Endodermal cell (in vitro differentiated cells): ENCODE measurements at regions not wholly inside any gene's neighbourhood (a gene's known extent, or its start where the extent isn't known, plus 50 kb on each side); places are given as distances from the start of the nearest gene placed in this dataset.
A peak's percentile ranks its signal among the peaks of the same experiment; 100 is the strongest.

Source experiments
- DNase-seq: peaks from one replicate; pipeline ENCODE4 v3.0.0-alpha.2; 2017
- H3K27ac ChIP-seq: 2 replicates; pipeline ENCODE4 v1.5.1; 2013; ENCODE audit warnings: mild to moderate bottlenecking, low read depth, low read length, moderate library complexity
- H3K27me3 ChIP-seq: 2 replicates; pipeline ENCODE4 v1.6.1; 2013; ENCODE audit warnings: mild to moderate bottlenecking, low read length, moderate library complexity; ENCODE audit not compliant: insufficient read depth, control insufficient read depth, poor library complexity, severe bottlenecking
- H3K36me3 ChIP-seq: 2 replicates; pipeline ENCODE4 v1.7.0; 2013; ENCODE audit warnings: mild to moderate bottlenecking, low read length, moderate library complexity; ENCODE audit not compliant: control insufficient read depth, insufficient read depth
- H3K4me1 ChIP-seq: one replicate; pipeline ENCODE4 v1.7.0; 2013; ENCODE audit warnings: low read length; ENCODE audit not compliant: control insufficient read depth, insufficient read depth
- H3K4me3 ChIP-seq: 2 replicates; pipeline ENCODE4 v1.5.1; 2013; ENCODE audit warnings: mild to moderate bottlenecking, low read length, moderate library complexity
- H3K9ac ChIP-seq: 2 replicates; pipeline ENCODE4 v1.6.1; 2013; ENCODE audit warnings: mild to moderate bottlenecking, low read length, moderate library complexity; ENCODE audit not compliant: poor library complexity, severe bottlenecking; ENCODE audit errors: extremely low read depth
- H3K9me3 ChIP-seq: 2 replicates; pipeline ENCODE4 v1.6.1; 2013; ENCODE audit warnings: mild to moderate bottlenecking, low read length, moderate library complexity; ENCODE audit not compliant: control insufficient read depth
- H3K27ac Mint-ChIP-seq: 2 replicates; pipeline ENCODE4 v1.8.0; 2020; ENCODE audit warnings: mixed read lengths
- H3K27me3 Mint-ChIP-seq: 2 replicates; pipeline ENCODE4 v1.8.0; 2021; ENCODE audit warnings: mild to moderate bottlenecking, mixed read lengths; ENCODE audit not compliant: insufficient read depth
- H3K36me3 Mint-ChIP-seq: 2 replicates; pipeline ENCODE4 v1.8.0; 2020; ENCODE audit warnings: low read depth, mixed read lengths
- H3K4me1 Mint-ChIP-seq: 2 replicates; pipeline ENCODE4 v1.8.0; 2020; ENCODE audit warnings: mixed read lengths
- H3K4me3 Mint-ChIP-seq: 2 replicates; pipeline ENCODE4 v1.8.0; 2020; ENCODE audit warnings: mild to moderate bottlenecking, moderate library complexity, mixed read lengths
- H3K9me3 Mint-ChIP-seq: 2 replicates; pipeline ENCODE4 v1.8.0; 2020; ENCODE audit warnings: mild to moderate bottlenecking, mixed read lengths
- CTCF ChIP-seq: fragments of 200-600 bp; sonication (generic); conservative IDR thresholded peaks from 2 replicates; pipeline ENCODE4 v1.5.0; 2021; ENCODE audit warnings: antibody characterized with exemption, mild to moderate bottlenecking
- WGBS, 2 experiments: methylation state at CpG; one replicate each; pipeline versions ENCODE4 v1.1.5 to v1.1.7; 2013; ENCODE audit warnings: missing lambda C conversion rate in 2 of 2, mixed read lengths in 1 of 2; ENCODE audit not compliant: insufficient coverage in 1 of 2, insufficient read length in 1 of 2; 5-methylcytosine and 5-hydroxymethylcytosine counted together

GRCh38 chr18:75158465-75159237 lies 50.3 kb downstream of the PTGR3 start:
- no peaks in the 10 kb centered on the region for H3K9me3 ChIP-seq
- no peak overlapping the region for H3K27ac ChIP-seq
- Mint-ChIP-seq H3K36me3 (no peaks in the 10 kb centered on the region), H3K27ac (no peak overlapping the region), H3K9me3 (peaks cover 14% of the 10 kb centered on the region), H3K4me1 (peaks cover 14% of the 10 kb centered on the region), H3K4me3 (no peak overlapping the region), H3K27me3 (peaks cover 27% of the 10 kb centered on the region)
- no peaks in the 10 kb centered on the region for H3K27me3 ChIP-seq
- H3K4me3 ChIP-seq = no peak overlapping the region
- WGBS, 2 experiments = 94 to 98% methylated on average over 11 to 24 of the region's 24 CpGs
- H3K9ac ChIP-seq = no peak overlapping the region
- DNase-seq = peak; percentile 38
- peaks cover 20% of the 10 kb centered on the region for H3K4me1 ChIP-seq
- H3K36me3 ChIP-seq = no peaks in the 10 kb centered on the region
- no peak for TF ChIP-seq CTCF

- H3K4me1 Mint-ChIP-seq = peaks cover 14% of the 10 kb centered on the region
- H3K9me3 ChIP-seq = no peaks in the 10 kb centered on the region
- H3K27me3 Mint-ChIP-seq = peaks cover 27% of the 10 kb centered on the region
- H3K4me3 Mint-ChIP-seq = no peak overlapping the region
- H3K9me3 Mint-ChIP-seq = peaks cover 16% of the 10 kb centered on the region
- no peak overlapping the region for H3K27ac ChIP-seq
- no peak for TF ChIP-seq CTCF
- no peak overlapping the region for H3K27ac Mint-ChIP-seq
- no peaks in the 10 kb centered on the region for H3K36me3 Mint-ChIP-seq
- DNase-seq = peak; percentile 30
- no peaks in the 10 kb centered on the region for H3K36me3 ChIP-seq
- WGBS, 2 experiments = 94 to 96% methylated on average over 11 to 12 of the region's 12 CpGs
- peaks cover 20% of the 10 kb centered on the region for H3K4me1 ChIP-seq
- H3K4me3 ChIP-seq = no peak overlapping the region
- H3K27me3 ChIP-seq = no peaks in the 10 kb centered on the region
- H3K9ac ChIP-seq = no peak overlapping the region
Observed at GRCh38 chr18:75157851-75158250, 51.1 kb downstream of the PTGR3 start.

GRCh38 chr18:75157381-75157780 lies 51.6 kb downstream of the PTGR3 start:
- no peak overlapping the region for H3K4me3 ChIP-seq
- no peaks in the 10 kb centered on the region for H3K36me3 ChIP-seq
- WGBS, 2 experiments = 95 to 100% methylated on average over 5 to 12 of the region's 12 CpGs
- H3K9ac ChIP-seq = no peak overlapping the region
- Mint-ChIP-seq H3K4me1 (peaks cover 14% of the 10 kb centered on the region), H3K9me3 (peaks cover 16% of the 10 kb centered on the region), H3K27ac (no peak overlapping the region), H3K4me3 (no peak overlapping the region), H3K27me3 (peaks cover 25% of the 10 kb centered on the region), H3K36me3 (no peaks in the 10 kb centered on the region)
- no peaks in the 10 kb centered on the region for H3K27me3 ChIP-seq
- H3K4me1 ChIP-seq = peaks cover 20% of the 10 kb centered on the region
- H3K9me3 ChIP-seq = no peaks in the 10 kb centered on the region
- TF ChIP-seq CTCF = no peak
- no peak overlapping the region for H3K27ac ChIP-seq
- DNase-seq = peak; percentile 8
